HG03060 (cell line): ENCODE measurements at regions not wholly inside any gene's neighbourhood (a gene's known extent, or its start where the extent isn't known, plus 50 kb on each side); places are given as distances from the start of the nearest gene placed in this dataset.

Source experiments
- ATAC-seq: cut with Tn5 transposase; IDR thresholded peaks from one replicate; pipeline ENCODE4 v1.9.1; 2021; ENCODE audit warnings: low read depth, moderate number of reproducible peaks; ENCODE audit not compliant: unreplicated experiment

DNA sequence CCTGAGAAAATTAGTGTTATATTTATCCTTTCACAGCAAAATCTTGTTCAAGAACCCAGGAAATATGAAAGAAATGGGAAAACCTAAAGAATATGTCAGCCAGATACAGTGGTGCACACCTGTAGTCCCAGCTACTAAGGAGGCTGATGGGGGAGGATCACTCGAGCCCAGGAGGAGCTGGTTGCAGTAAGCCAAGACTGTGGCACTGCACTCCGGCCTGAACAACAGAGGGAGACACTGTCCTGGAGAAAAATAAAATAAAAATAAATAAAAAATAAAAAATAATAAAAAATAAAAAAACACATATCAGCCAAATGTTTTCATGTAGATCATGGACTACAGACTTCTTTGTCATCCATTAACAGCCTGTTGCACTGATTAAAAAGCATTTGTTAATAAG lies 244.8 kb upstream of the KLHL1 start:
- ATAC-seq = no peak

DNA sequence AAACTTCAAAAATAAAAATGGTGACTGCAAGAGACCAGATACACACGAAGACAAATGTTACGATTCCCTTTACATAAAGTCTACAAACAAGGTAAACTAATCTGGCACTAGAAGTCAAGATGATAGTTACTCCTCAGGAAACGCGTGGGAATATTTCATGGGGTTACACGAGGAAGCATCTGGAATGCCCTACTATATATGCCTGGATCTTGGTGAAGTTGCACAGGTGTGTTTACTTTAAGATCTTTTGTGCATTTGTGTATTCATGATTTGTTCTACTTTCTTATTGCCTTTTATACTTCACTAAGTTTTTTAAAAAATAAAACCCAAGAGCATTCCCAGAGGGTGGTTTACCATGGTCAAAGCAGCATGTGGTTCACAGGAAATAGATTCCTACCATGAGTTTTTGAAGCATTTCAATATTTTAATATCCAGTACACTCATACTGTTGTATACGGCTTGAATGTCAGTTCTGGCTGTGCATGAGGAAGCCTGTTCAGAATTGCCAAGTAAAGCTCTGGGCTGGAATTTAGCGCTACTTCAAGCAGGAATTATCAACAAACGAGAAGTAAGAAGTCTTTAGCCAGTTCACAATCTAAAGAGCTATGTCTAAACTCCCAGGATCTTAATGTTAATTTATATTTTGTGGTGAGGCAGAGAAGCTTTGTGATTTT lies 239.8 kb upstream of the KLHL1 start:
- no peak for ATAC-seq

DNA sequence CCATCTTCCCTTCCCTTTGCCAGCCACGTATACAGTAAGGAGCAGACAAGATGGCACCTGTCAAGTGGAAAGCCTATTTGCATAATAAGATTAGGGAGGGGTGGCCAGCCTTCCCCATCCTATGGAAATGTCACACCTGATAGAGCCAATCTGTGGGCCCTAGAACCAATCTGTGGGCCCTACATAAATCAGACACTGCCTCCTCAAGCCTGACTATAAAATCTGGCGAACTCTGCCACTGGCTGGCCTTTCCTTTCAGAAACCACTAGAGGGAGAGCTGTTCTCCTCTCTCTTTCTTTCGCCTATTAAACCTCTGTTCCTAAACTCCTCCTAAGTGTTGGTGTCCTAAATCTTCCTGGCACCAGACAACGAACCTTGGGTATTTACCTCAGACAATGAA lies 231.5 kb upstream of the KLHL1 start:
- no peak for ATAC-seq

DNA sequence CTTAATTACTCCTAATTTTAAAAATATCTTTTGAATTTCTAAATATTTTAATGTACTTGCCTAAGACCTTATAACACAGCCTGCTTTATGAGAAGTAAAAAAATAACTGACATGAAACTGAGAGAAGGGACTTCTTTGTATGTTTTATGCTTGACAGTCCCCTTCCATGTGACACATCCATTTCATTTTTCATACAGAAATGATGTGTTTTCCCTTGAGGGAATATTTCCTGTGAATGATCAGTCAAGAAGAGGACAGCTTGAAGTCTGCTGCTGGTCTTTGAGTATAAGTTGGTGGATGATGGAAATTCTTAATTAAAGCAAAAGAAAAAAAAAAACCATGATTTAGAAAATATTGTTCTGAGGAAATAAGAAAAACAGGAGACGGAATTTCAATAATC lies 230.4 kb upstream of the KLHL1 start:
- no peak for ATAC-seq

DNA sequence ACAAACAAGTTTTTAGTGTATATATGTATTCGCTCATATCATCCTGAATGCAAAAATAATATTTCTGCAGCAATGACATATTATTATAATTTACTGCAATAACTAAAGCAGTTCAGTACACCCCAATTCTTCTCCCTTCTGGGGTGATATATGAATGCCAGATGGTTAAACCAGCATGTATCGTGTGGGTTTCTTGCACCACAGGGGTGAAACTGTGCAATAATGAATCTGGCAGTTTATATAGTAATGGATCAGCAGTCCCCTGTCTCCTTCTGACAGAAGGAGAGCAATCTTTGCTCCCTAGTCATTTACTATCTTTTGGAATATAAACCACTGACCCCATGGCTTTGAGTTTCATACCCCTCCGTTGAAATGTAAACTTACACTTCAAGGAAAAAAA lies 228.6 kb upstream of the KLHL1 start:
- ATAC-seq = no peak

- ATAC-seq = no peak
These were observed 225.5 kb upstream of the KLHL1 start for GRCh38 chr13:70333752-70334151.

DNA sequence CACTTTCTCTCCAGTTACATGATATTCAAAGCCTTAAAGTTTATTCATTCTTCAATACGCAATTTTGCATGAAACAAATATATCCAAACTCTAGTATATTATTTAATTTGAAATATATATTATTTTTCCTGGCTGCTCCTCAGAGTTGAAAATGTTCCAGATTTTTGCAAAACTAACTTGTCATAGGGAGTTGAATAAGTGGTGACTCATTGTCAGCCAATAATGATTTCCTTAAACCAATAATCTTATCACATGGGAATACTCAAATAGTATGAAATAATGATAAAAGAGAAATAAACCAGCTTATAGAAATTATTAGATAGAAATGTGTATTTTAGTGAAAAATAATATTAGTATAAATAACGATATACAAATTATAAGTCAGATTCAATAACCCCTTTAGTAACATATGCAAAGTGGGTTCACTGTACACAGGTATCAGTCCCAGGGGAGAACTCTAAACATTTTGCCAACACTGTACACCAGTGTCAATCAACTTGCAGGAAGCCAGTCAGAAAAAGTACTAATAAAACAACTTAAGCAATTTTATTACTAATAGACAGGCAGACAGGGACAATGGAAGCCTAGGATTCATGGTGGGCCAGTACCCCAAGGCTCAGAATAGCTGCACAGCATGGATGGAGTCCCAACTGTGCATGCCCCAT lies 222.6 kb upstream of the KLHL1 start:
- ATAC-seq = no peak

GRCh38 chr13:70324519-70324918 lies 216.3 kb upstream of the KLHL1 start:
- ATAC-seq = no peak

DNA sequence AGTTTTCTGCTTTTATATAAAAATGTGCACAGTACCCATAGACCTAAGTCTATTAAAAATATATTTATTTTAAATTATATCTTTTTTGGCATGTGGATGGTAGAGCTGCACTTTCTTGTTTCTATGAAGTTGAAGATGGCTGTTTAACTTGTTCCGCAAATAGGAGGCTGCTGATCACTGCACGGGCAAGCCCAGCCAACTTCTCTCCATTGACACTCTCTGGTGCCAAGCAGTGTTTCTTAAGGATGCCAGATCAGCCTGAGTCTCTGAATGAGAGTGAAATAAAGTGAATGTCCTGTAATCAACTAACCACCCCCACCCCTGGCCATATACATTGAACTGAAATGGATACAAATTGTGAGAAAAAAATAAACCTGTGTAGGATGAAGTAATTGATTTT lies 202.9 kb upstream of the KLHL1 start:
- no peak for ATAC-seq

- no peak for ATAC-seq
These were observed 202.3 kb upstream of the KLHL1 start for GRCh38 chr13:70310396-70311119.

GRCh38 chr13:70297189-70297616 lies 189.0 kb upstream of the KLHL1 start:
- no peak for ATAC-seq

DNA sequence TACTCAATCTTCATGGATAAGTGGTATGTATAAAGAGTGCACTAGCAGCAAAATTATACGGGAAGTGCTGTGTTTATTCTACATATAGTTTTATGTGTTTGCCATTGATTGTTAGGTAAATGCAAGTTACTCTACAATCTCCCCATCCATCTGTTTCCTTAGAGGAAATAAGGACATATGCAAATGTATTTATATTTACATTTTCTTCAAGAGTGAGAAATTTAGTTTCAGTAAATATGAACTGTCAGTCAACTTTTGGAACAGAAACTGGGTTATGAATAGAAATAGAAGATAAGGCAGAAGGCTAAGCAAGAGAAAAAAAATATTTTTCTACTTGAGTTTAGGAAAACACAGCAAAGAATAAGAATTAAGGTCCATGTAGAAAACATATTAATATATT lies 176.1 kb upstream of the KLHL1 start:
- no peak for ATAC-seq

DNA sequence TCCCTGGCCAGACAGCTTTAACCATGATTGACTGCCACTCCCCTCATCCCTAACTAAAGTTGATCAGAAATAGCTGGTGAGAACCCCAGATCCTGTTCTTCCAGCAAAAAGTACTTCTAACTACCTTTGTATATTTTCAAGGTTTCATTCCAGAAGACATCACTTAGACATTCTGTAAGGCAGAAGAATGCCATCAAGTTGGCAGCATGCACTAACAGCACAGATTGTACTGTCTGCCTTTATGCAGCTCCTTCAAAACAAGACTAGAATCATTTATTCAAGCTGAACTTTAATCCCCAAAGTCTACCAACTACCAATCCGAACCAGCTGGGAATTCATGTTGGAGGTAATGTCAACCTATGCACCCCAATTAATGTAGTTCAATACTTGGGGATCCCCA lies 167.6 kb upstream of the KLHL1 start:
- no peak for ATAC-seq

- ATAC-seq = no peak
These were observed 147.2 kb upstream of the KLHL1 start for GRCh38 chr13:70255406-70255991.

DNA sequence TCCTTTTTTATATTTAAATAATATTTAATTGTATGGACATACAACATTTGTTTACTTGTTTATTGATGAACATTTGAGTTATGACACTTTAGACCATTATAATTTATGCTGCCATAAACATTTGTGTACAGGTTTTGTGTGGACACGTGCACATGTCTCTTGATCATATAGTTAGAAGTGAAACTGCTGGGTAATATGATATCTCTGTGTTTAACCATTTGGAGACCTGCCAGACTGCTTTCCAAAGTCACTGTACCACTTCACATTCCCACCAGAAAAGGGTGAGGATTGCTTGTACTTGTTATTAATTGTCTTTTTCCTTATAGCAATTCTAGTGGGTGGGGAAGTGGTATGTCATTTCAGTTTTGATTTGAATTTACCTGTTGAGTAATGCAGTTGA lies 145.6 kb upstream of the KLHL1 start:
- ATAC-seq = no peak

DNA sequence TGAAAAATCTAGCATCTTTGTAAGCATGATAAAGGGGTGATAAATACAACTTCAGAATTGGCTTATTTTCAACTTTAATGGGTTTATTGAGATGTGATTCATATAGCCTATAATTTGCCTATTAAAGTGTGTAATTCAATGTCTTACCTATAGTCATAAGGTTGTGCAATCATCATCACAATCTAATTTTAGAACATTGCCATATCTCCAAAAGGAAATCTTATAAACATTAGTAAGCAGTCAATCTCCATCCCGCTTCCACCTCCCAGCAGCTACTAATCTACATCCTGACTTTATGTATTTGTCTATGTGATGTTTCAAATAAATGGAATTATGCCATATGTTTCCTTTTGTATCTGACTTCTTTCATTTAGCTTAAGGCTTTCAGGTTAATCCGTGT lies 145.2 kb upstream of the KLHL1 start:
- no peak for ATAC-seq

- no peak for ATAC-seq
These were observed 141.2 kb upstream of the KLHL1 start for GRCh38 chr13:70249332-70250064.

GRCh38 chr13:70237131-70237530 lies 128.9 kb upstream of the KLHL1 start:
- no peak for ATAC-seq

GRCh38 chr13:70235565-70235964 lies 127.3 kb upstream of the KLHL1 start:
- no peak for ATAC-seq

- ATAC-seq = no peak
These were observed 115.7 kb upstream of the KLHL1 start for GRCh38 chr13:70223911-70224310.

- no peak for ATAC-seq
These were observed 114.7 kb upstream of the KLHL1 start for GRCh38 chr13:70222926-70223325.
